ENCODE measurements at regions not wholly inside any gene's neighbourhood (a gene's known extent, or its start where the extent isn't known, plus 50 kb on each side); places are given as distances from the start of the nearest gene placed in this dataset.
"Not testable (repeated sequence)": the region's sequence is repeated elsewhere in the genome, so short reads cannot be mapped to it uniquely, and the experiment has no call there.

GRCh38 chr13:87094646-87095045 lies 576.5 kb upstream of the SLITRK5 start:
- no peak for DNase-seq (ENCODE audit: low spot score)

- DNase-seq (ENCODE audit: low spot score), result no peak
Measured at GRCh38 chr13:87100431-87100830, 570.7 kb upstream of the SLITRK5 start.

- DNase-seq (ENCODE audit: low spot score), result no peak
Measured at GRCh38 chr13:87107651-87108050, 563.5 kb upstream of the SLITRK5 start.

GRCh38 chr13:87120476-87120875 lies 550.7 kb upstream of the SLITRK5 start:
- DNase-seq (ENCODE audit: low spot score), result no peak

GRCh38 chr13:87122551-87122950 lies 548.6 kb upstream of the SLITRK5 start:
- DNase-seq (ENCODE audit: low spot score), result no peak

GRCh38 chr13:87123987-87124784 lies 547.0 kb upstream of the SLITRK5 start:
- peak; percentile 65 for DNase-seq (ENCODE audit: low spot score)

GRCh38 chr13:87124785-87125074 lies 546.4 kb upstream of the SLITRK5 start:
- DNase-seq (ENCODE audit: low spot score), result no peak

- no peak for DNase-seq (ENCODE audit: low spot score)
Measured at GRCh38 chr13:87128036-87128435, 543.1 kb upstream of the SLITRK5 start.

GRCh38 chr13:87128491-87128890 lies 542.7 kb upstream of the SLITRK5 start:
- no peak for DNase-seq (ENCODE audit: low spot score)

GRCh38 chr13:87129602-87130300 lies 541.4 kb upstream of the SLITRK5 start:
- DNase-seq (ENCODE audit: low spot score), result no peak

GRCh38 chr13:87130423-87130822 lies 540.7 kb upstream of the SLITRK5 start:
- DNase-seq (ENCODE audit: low spot score), result no peak

GRCh38 chr13:87131611-87132010 lies 539.6 kb upstream of the SLITRK5 start:
- DNase-seq (ENCODE audit: low spot score), result no peak

- DNase-seq (ENCODE audit: low spot score), result no peak
Measured at GRCh38 chr13:87138866-87139265, 532.3 kb upstream of the SLITRK5 start.

- DNase-seq (ENCODE audit: low spot score), result no peak
Measured at GRCh38 chr13:87147076-87147475, 524.1 kb upstream of the SLITRK5 start.

GRCh38 chr13:87153371-87153770 lies 517.8 kb upstream of the SLITRK5 start:
- DNase-seq (ENCODE audit: low spot score), result no peak

- no peak for DNase-seq (ENCODE audit: low spot score)
Measured at GRCh38 chr13:87166348-87166747, 504.8 kb upstream of the SLITRK5 start.

- no peak for DNase-seq (ENCODE audit: low spot score)
Measured at GRCh38 chr13:87168390-87168789, 502.8 kb upstream of the SLITRK5 start.

- no peak for DNase-seq (ENCODE audit: low spot score)
Measured at GRCh38 chr13:87169337-87169736, 501.8 kb upstream of the SLITRK5 start.

- DNase-seq (ENCODE audit: low spot score), result no peak
Measured at GRCh38 chr13:87172166-87172835, 498.9 kb upstream of the SLITRK5 start.

- DNase-seq (ENCODE audit: low spot score), result not testable (repeated sequence)
Measured at GRCh38 chr13:87185138-87185537, 486.0 kb upstream of the SLITRK5 start.

GRCh38 chr13:87186647-87187046 lies 484.5 kb upstream of the SLITRK5 start:
- DNase-seq (ENCODE audit: low spot score), result not testable (repeated sequence)

GRCh38 chr13:87191485-87191884 lies 479.7 kb upstream of the SLITRK5 start:
- not testable (repeated sequence) for DNase-seq (ENCODE audit: low spot score)

GRCh38 chr13:87198371-87198770 lies 472.8 kb upstream of the SLITRK5 start:
- no peak for DNase-seq (ENCODE audit: low spot score)

All from AG08396 (cell line).